DND-41 (cell line): ENCODE measurements at regions not wholly inside any gene's neighbourhood (a gene's known extent, or its start where the extent isn't known, plus 50 kb on each side); places are given as distances from the start of the nearest gene placed in this dataset.

ENCODE experiments used
- ATAC-seq: fragments of 200-7000 bp; cut with Tn5 transposase; 3 replicates; pipeline ENCODE4 v1.9.1; 2021; ENCODE audit warnings: low read depth; ENCODE audit not compliant: insufficient read depth
- DNase-seq: peaks from one replicate; pipeline ENCODE4 v3.0.0-alpha.2; 2020
- H2AFZ ChIP-seq: 2 replicates; pipeline ENCODE4 v1.6.0; 2012; ENCODE audit warnings: low read depth, low read length
- H3K27ac ChIP-seq: 2 replicates; pipeline ENCODE4 v1.5.1; 2012; ENCODE audit warnings: low read length, inconsistent platforms
- H3K27me3 ChIP-seq: fragments of 200-600 bp; sonication (generic); 2 replicates; pipeline ENCODE4 v1.6.0; 2012; ENCODE audit warnings: low read length, mild to moderate bottlenecking, inconsistent platforms; ENCODE audit not compliant: insufficient read depth, poor library complexity
- H3K36me3 ChIP-seq: 2 replicates; pipeline ENCODE4 v1.5.1; 2012; ENCODE audit warnings: low read length, inconsistent platforms; ENCODE audit not compliant: insufficient read depth
- H3K4me1 ChIP-seq: 2 replicates; pipeline ENCODE4 v1.5.1; 2012; ENCODE audit warnings: mild to moderate bottlenecking, low read length; ENCODE audit not compliant: insufficient read depth
- H3K4me2 ChIP-seq: 2 replicates; pipeline ENCODE4 v1.6.0; 2012; ENCODE audit warnings: mild to moderate bottlenecking, moderate library complexity, low read length, inconsistent platforms; ENCODE audit not compliant: insufficient read depth
- H3K4me3 ChIP-seq, 2 experiments: fragments of 200-600 bp in 1 of 2; shearing (Covaris generic) in 1 of 2; 2 replicates each; pipeline ENCODE4 v1.5.1; 2012 to 2016; ENCODE audit warnings: inconsistent platforms in 2 of 2, low read length in 2 of 2, mild to moderate bottlenecking in 2 of 2, low read depth in 1 of 2, moderate library complexity in 1 of 2
- H3K79me2 ChIP-seq: 2 replicates; pipeline ENCODE4 v1.6.0; 2012; ENCODE audit warnings: low read length, inconsistent platforms; ENCODE audit not compliant: insufficient read depth
- H3K9ac ChIP-seq: 2 replicates; pipeline ENCODE4 v1.6.0; 2012; ENCODE audit warnings: low read depth, mild to moderate bottlenecking, inconsistent platforms, low read length, moderate library complexity
- H3K9me3 ChIP-seq: 2 replicates; pipeline ENCODE4 v1.5.1; 2012; ENCODE audit warnings: low read length, moderate library complexity, mild to moderate bottlenecking, inconsistent platforms; ENCODE audit not compliant: insufficient read depth, severe bottlenecking
- H4K20me1 ChIP-seq: 2 replicates; pipeline ENCODE4 v1.6.0; 2012; ENCODE audit warnings: low read length; ENCODE audit not compliant: insufficient read depth
- CTCF ChIP-seq: IDR thresholded peaks from 2 replicates; pipeline ENCODE4 v1.5.1; 2012; ENCODE audit warnings: borderline replicate concordance, low read length, moderate library complexity, mild to moderate bottlenecking; ENCODE audit not compliant: poor library complexity, severe bottlenecking; ENCODE audit errors: extremely low read depth
- EZH2 ChIP-seq: IDR thresholded peaks from 3 replicates; pipeline ENCODE4 v1.6.1; 2012; ENCODE audit warnings: borderline replicate concordance, low read depth, mild to moderate bottlenecking, moderate library complexity, low read length, inconsistent platforms; ENCODE audit not compliant: severe bottlenecking

- H3K27me3 ChIP-seq, result no peaks in the 10 kb centered on the region
- H4K20me1 ChIP-seq, result no peaks in the 10 kb centered on the region
- H3K79me2 ChIP-seq, result no peaks in the 10 kb centered on the region
- no peak overlapping the region for H3K9ac ChIP-seq
- no peak overlapping the region for H3K4me3 ChIP-seq
- H3K4me2 ChIP-seq, result no peak overlapping the region
- no peaks in the 10 kb centered on the region for H3K36me3 ChIP-seq
- TF ChIP-seq CTCF (no peak), EZH2 (no peak)
- H3K4me1 ChIP-seq, result no peaks in the 10 kb centered on the region
- H3K9me3 ChIP-seq, result no peaks in the 10 kb centered on the region
- no peak overlapping the region for H2AFZ ChIP-seq
- ATAC-seq (no peak), DNase-seq (no peak)
- H3K27ac ChIP-seq, result no peak overlapping the region
Observed at GRCh38 chr1:240714568-240715292, 102.8 kb upstream of the GREM2 start.

GRCh38 chr1:240712014-240712731, 100.2 kb upstream of the GREM2 start:
- no peak overlapping the region for H3K9ac ChIP-seq
- no peaks in the 10 kb centered on the region for H4K20me1 ChIP-seq
- H3K4me3 ChIP-seq, result no peak overlapping the region
- ATAC-seq (no peak), DNase-seq (no peak)
- H3K36me3 ChIP-seq, result no peaks in the 10 kb centered on the region
- H3K4me1 ChIP-seq, result no peaks in the 10 kb centered on the region
- no peaks in the 10 kb centered on the region for H3K79me2 ChIP-seq
- TF ChIP-seq CTCF, result no peak
- TF ChIP-seq EZH2, result no peak
- no peak overlapping the region for H2AFZ ChIP-seq
- H3K9me3 ChIP-seq, result no peaks in the 10 kb centered on the region
- no peak overlapping the region for H3K27ac ChIP-seq
- H3K4me2 ChIP-seq, result no peak overlapping the region
- H3K27me3 ChIP-seq, result no peaks in the 10 kb centered on the region

GRCh38 chr1:240711020-240711419, 99.1 kb upstream of the GREM2 start:
- H3K4me2 ChIP-seq, result no peak overlapping the region
- no peak overlapping the region for H3K9ac ChIP-seq
- no peaks in the 10 kb centered on the region for H3K9me3 ChIP-seq
- H2AFZ ChIP-seq, result no peak overlapping the region
- no peak for ATAC-seq
- no peaks in the 10 kb centered on the region for H3K4me1 ChIP-seq
- no peak overlapping the region for H3K27ac ChIP-seq
- H3K4me3 ChIP-seq, result no peak overlapping the region
- H3K36me3 ChIP-seq, result no peaks in the 10 kb centered on the region
- no peak for DNase-seq
- no peaks in the 10 kb centered on the region for H3K79me2 ChIP-seq
- no peaks in the 10 kb centered on the region for H4K20me1 ChIP-seq
- TF ChIP-seq EZH2 (no peak), CTCF (no peak)
- H3K27me3 ChIP-seq, result no peaks in the 10 kb centered on the region
